HUDEP-2 (cell line): ENCODE measurements at regions not wholly inside any gene's neighbourhood (a gene's known extent, or its start where the extent isn't known, plus 50 kb on each side); places are given as distances from the start of the nearest gene placed in this dataset.

Experiments used
- DNase-seq, 76 experiments: peaks; one replicate each; lab custom pipeline; 2025; ENCODE audit not compliant: unreplicated experiment in 76 of 76; lab: John Stamatoyannopoulos, UW

GRCh38 chr13:89603187-89603586, 1744.3 kb upstream of the MIR17HG start:
- DNase-seq, result no peak

GRCh38 chr13:89609318-89609717, 1738.2 kb upstream of the MIR17HG start:
- DNase-seq, result no peak

- DNase-seq, result no peak
Observed at GRCh38 chr13:89610331-89610730, 1737.2 kb upstream of the MIR17HG start.

- DNase-seq, result no peak
Observed at GRCh38 chr13:89610881-89611280, 1736.6 kb upstream of the MIR17HG start.

GRCh38 chr13:89627996-89628395, 1719.5 kb upstream of the MIR17HG start:
- no peak for DNase-seq

- DNase-seq, result peak in 1 of 76 experiments; percentile 1
Observed at GRCh38 chr13:89628567-89628966, 1718.9 kb upstream of the MIR17HG start.

GRCh38 chr13:89650226-89650625, 1697.3 kb upstream of the MIR17HG start:
- DNase-seq, result no peak

GRCh38 chr13:89660752-89661151, 1686.7 kb upstream of the MIR17HG start:
- no peak for DNase-seq

GRCh38 chr13:89673789-89674311, 1673.6 kb upstream of the MIR17HG start:
- DNase-seq, result no peak

GRCh38 chr13:89678466-89679121, 1668.9 kb upstream of the MIR17HG start:
- DNase-seq, result no peak

GRCh38 chr13:89684896-89685295, 1662.6 kb upstream of the MIR17HG start:
- DNase-seq, result no peak

- no peak for DNase-seq
Observed at GRCh38 chr13:89686171-89686570, 1661.3 kb upstream of the MIR17HG start.

- DNase-seq, result no peak
Observed at GRCh38 chr13:89687066-89687465, 1660.4 kb upstream of the MIR17HG start.

- no peak for DNase-seq
Observed at GRCh38 chr13:89688918-89689317, 1658.6 kb upstream of the MIR17HG start.

- DNase-seq, result no peak
Observed at GRCh38 chr13:89694451-89694850, 1653.0 kb upstream of the MIR17HG start.

GRCh38 chr13:89695343-89696257, 1651.9 kb upstream of the MIR17HG start:
- peak in 5 of 76 experiments; percentile 6 to 68 (median 31) for DNase-seq

GRCh38 chr13:89701913-89702312, 1645.6 kb upstream of the MIR17HG start:
- no peak for DNase-seq

- no peak for DNase-seq
Observed at GRCh38 chr13:89704040-89704439, 1643.4 kb upstream of the MIR17HG start.

GRCh38 chr13:89708013-89708412, 1639.5 kb upstream of the MIR17HG start:
- DNase-seq, result no peak

GRCh38 chr13:89721216-89721615, 1626.3 kb upstream of the MIR17HG start:
- DNase-seq, result no peak

- no peak for DNase-seq
Observed at GRCh38 chr13:89726690-89727435, 1620.6 kb upstream of the MIR17HG start.
